ENCODE measurements at regions not wholly inside any gene's neighbourhood (a gene's known extent, or its start where the extent isn't known, plus 50 kb on each side); places are given as distances from the start of the nearest gene placed in this dataset.

GRCh38 chr16:77571115-77571862, 136.5 kb upstream of the ADAMTS18 start:
- no peak for TF ChIP-seq POLR2A (IDR thresholded peaks at IDR 0.05)
- TF ChIP-seq CTCF (IDR thresholded peaks at IDR 0.05) = no peak

Data from breast epithelium (tissue), 3 donors.